ENCODE measurements at regions not wholly inside any gene's neighbourhood (a gene's known extent, or its start where the extent isn't known, plus 50 kb on each side); places are given as distances from the start of the nearest gene placed in this dataset.

- DNase-seq: no peak
Measured at GRCh38 chr22:49620666-49621065, 207.0 kb downstream of the BRD1 start.

- DNase-seq: no peak
Measured at GRCh38 chr22:49620003-49620556, 207.6 kb downstream of the BRD1 start.

- no peak for DNase-seq
Measured at GRCh38 chr22:49619301-49619700, 208.4 kb downstream of the BRD1 start.

- no peak for DNase-seq
Measured at GRCh38 chr22:49618677-49618953, 209.1 kb downstream of the BRD1 start.

GRCh38 chr22:49617866-49618676 lies 209.6 kb downstream of the BRD1 start:
- no peak for DNase-seq

GRCh38 chr22:49617264-49617663 lies 210.4 kb downstream of the BRD1 start:
- DNase-seq: no peak

- no peak for DNase-seq
Measured at GRCh38 chr22:49616356-49617231, 211.1 kb downstream of the BRD1 start.

- no peak for DNase-seq
Measured at GRCh38 chr22:49614966-49615965, 212.4 kb downstream of the BRD1 start.

- DNase-seq: no peak
Measured at GRCh38 chr22:49613511-49614270, 214.0 kb downstream of the BRD1 start.

GRCh38 chr22:49613108-49613507 lies 214.6 kb downstream of the BRD1 start:
- DNase-seq: no peak

GRCh38 chr22:49609207-49609876 lies 218.3 kb downstream of the BRD1 start:
- no peak for DNase-seq

GRCh38 chr22:49608660-49609059 lies 219.0 kb downstream of the BRD1 start:
- DNase-seq: no peak

GRCh38 chr22:49608228-49608627 lies 219.4 kb downstream of the BRD1 start:
- no peak for DNase-seq

- no peak for DNase-seq
Measured at GRCh38 chr22:49607821-49608220, 219.9 kb downstream of the BRD1 start.

GRCh38 chr22:49606562-49607290 lies 220.9 kb downstream of the BRD1 start:
- DNase-seq: no peak

- DNase-seq: no peak
Measured at GRCh38 chr22:49604732-49605302, 222.9 kb downstream of the BRD1 start.

- DNase-seq: no peak
Measured at GRCh38 chr22:49603016-49603415, 224.7 kb downstream of the BRD1 start.

- no peak for DNase-seq
Measured at GRCh38 chr22:49602481-49602880, 225.2 kb downstream of the BRD1 start.

GRCh38 chr22:49601614-49602321 lies 225.9 kb downstream of the BRD1 start:
- no peak for DNase-seq

Data from stimulated activated CD4-positive, alpha-beta T cell treated with anti-CD3 and anti-CD28 coated beads, Interleukin-4, amount 100 ng/mL, for 24 hours (primary cell).